ENCODE measurements at regions not wholly inside any gene's neighbourhood (a gene's known extent, or its start where the extent isn't known, plus 50 kb on each side); places are given as distances from the start of the nearest gene placed in this dataset.
"Not testable (repeated sequence)": the region's sequence is repeated elsewhere in the genome, so short reads cannot be mapped to it uniquely, and the experiment has no call there.

DNA sequence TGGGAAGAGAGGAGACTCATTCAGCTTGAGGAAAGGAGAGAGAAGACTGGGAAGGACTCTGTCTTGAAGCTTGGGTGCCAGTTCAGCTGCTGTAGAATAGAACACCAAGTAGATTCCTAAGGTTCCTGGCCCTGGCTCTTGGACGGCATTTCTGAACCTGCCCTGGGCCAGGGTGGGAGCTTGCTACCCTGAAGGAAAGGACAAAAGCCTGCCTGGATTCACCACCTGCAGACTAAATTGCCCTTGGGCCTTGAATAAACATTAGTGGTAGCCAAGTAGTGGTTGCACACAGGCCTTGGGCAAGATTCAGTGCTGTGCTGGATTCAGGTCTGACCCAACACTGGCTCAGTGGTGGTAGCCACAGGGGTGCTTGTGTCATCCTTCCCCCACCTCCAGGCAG is 588.4 kb upstream of the AMOT start:
- no peak overlapping the region for H3K27ac Mint-ChIP-seq
- H3K9me3 Mint-ChIP-seq = peaks cover 3% of the 10 kb centered on the region
- H3K27me3 Mint-ChIP-seq = peaks cover 13% of the 10 kb centered on the region
- H3K4me3 Mint-ChIP-seq = no peak overlapping the region
- H3K36me3 Mint-ChIP-seq (ENCODE audit: low read depth) = no peaks in the 10 kb centered on the region
- H3K4me1 Mint-ChIP-seq (ENCODE audit: low read depth) = no peaks in the 10 kb centered on the region
- no peak for DNase-seq

GRCh38 chrX:113422323-113422722 is 581.7 kb upstream of the AMOT start:
- Mint-ChIP-seq H3K9me3 (peaks cover 3% of the 10 kb centered on the region), H3K4me3 (no peak overlapping the region), H3K4me1 (ENCODE audit: low read depth) (no peaks in the 10 kb centered on the region), H3K36me3 (ENCODE audit: low read depth) (no peaks in the 10 kb centered on the region), H3K27ac (no peak overlapping the region), H3K27me3 (no peaks in the 10 kb centered on the region)
- no peak for DNase-seq

DNA sequence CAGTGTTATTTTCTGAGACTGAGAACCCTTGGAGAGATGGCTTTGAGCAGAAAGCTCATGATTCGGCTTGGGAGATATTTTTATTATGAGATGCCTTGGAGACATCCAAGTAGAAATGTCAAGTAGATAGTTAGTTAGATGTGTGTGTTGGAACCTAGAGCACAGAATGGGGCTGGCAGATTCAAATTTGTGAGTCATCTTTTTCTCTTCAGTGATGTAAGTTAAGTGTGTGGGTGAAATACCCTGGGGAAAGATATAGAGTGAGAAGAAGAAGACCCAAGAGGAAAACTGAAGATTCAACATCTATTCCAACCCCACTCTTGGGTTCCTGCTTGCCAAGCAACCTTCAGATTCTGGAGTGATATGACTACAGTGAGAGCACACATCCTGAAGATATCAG is 580.8 kb upstream of the AMOT start:
- no peak for DNase-seq
- no peaks in the 10 kb centered on the region for H3K27me3 Mint-ChIP-seq
- H3K36me3 Mint-ChIP-seq (ENCODE audit: low read depth) = no peaks in the 10 kb centered on the region
- H3K27ac Mint-ChIP-seq = no peak overlapping the region
- H3K4me3 Mint-ChIP-seq = no peak overlapping the region
- peaks cover 3% of the 10 kb centered on the region for H3K9me3 Mint-ChIP-seq
- no peaks in the 10 kb centered on the region for H3K4me1 Mint-ChIP-seq (ENCODE audit: low read depth)

GRCh38 chrX:113412106-113412505 is 571.5 kb upstream of the AMOT start:
- Mint-ChIP-seq H3K27me3 (peaks cover 10% of the 10 kb centered on the region), H3K36me3 (ENCODE audit: low read depth) (no peaks in the 10 kb centered on the region), H3K27ac (no peak overlapping the region), H3K9me3 (no peaks in the 10 kb centered on the region), H3K4me1 (ENCODE audit: low read depth) (no peaks in the 10 kb centered on the region), H3K4me3 (no peak overlapping the region)
- no peak for DNase-seq

- no peak overlapping the region for H3K4me3 Mint-ChIP-seq
- H3K9me3 Mint-ChIP-seq = no peaks in the 10 kb centered on the region
- H3K27me3 Mint-ChIP-seq = no peaks in the 10 kb centered on the region
- H3K27ac Mint-ChIP-seq = no peak overlapping the region
- no peaks in the 10 kb centered on the region for H3K4me1 Mint-ChIP-seq (ENCODE audit: low read depth)
- no peaks in the 10 kb centered on the region for H3K36me3 Mint-ChIP-seq (ENCODE audit: low read depth)
- no peak for DNase-seq
Observed at GRCh38 chrX:113408843-113409242, 568.2 kb upstream of the AMOT start.

DNA sequence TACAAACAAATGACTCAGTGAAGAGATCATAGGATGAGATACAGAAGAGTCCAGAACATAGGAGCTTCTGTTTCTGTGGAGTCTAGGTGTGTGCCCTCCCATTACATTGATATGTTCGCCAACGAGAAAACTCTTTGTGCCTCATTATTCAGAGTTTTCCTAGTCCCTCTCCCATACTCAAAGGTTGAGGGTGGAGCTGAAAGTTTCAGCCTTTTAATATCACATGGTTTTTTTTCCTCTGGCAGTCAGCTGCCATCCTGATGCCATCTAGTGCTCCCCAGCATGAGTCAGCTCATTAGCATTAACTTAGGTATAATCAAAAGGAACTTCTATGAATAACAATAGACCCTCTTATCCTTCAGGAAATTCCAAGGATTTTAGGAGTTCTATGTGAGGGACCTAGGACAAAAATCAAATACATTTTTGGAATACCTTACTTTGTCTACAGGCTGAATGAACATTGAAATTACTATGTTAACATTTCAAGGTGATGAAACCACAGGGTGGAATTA is 559.6 kb upstream of the AMOT start:
- peaks cover 16% of the 10 kb centered on the region for H3K27me3 Mint-ChIP-seq
- H3K27ac Mint-ChIP-seq = no peak overlapping the region
- H3K9me3 Mint-ChIP-seq = no peaks in the 10 kb centered on the region
- H3K4me1 Mint-ChIP-seq (ENCODE audit: low read depth) = no peaks in the 10 kb centered on the region
- no peak overlapping the region for H3K4me3 Mint-ChIP-seq
- DNase-seq = no peak
- no peaks in the 10 kb centered on the region for H3K36me3 Mint-ChIP-seq (ENCODE audit: low read depth)

DNA sequence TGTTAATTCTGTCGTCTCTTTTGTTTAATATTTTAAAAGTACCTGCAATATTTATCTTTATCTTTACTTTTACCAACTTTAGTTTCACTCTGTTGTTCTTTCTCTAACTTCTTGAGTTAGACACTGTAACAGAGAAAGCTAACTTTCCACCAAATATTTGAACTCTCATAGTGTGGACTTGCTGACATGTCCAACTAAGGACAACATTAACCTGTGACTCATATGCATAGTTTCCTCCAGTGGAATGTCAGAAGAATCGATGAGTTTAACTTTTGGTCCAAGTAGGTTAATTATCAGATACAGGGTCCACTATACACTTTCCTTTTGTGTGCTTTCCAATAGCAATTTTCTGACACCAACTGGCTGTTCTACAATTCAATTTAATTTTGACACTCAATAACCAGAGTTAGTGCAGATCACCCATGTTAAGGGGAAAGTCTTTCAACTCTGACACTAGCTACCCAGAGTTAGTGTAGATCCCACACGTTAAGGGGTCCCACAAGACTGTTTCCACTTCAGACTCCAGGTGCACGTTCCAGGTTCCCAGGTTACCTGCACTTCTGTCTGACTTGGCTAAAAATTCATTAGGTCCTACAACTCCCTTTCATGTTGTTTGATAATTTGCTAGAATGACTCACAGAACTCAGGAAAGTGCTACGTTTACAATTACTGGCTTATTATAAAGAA is 559.0 kb upstream of the AMOT start:
- DNase-seq = no peak
- H3K27me3 Mint-ChIP-seq = peaks cover 16% of the 10 kb centered on the region
- no peaks in the 10 kb centered on the region for H3K9me3 Mint-ChIP-seq
- H3K27ac Mint-ChIP-seq = no peak overlapping the region
- H3K4me3 Mint-ChIP-seq = no peak overlapping the region
- H3K4me1 Mint-ChIP-seq (ENCODE audit: low read depth) = no peaks in the 10 kb centered on the region
- H3K36me3 Mint-ChIP-seq (ENCODE audit: low read depth) = no peaks in the 10 kb centered on the region

DNA sequence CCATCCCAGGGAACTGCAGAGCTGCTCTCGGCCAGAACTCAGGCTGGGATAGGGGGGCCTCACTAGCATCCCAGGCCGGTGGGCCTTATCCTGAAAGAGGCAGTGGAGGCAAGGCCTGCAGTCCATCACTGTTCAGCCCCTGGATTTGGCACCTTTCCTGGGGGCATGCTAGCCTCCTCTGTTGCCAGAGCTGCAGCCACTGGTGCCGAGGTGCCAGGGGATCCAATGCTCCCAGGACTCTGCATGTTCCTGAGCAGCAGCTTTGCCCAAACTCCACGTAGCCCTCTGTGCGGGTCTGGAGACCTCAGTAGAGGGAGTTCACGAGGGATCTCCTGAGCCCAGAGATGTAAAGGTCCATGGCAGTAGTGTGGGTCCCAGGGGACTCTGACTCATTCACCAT is 551.7 kb upstream of the AMOT start:
- DNase-seq = no peak
- no peaks in the 10 kb centered on the region for H3K4me1 Mint-ChIP-seq (ENCODE audit: low read depth)

GRCh38 chrX:113391875-113392274 is 551.2 kb upstream of the AMOT start:
- Mint-ChIP-seq H3K27ac (no peak overlapping the region), H3K9me3 (peaks cover 4% of the 10 kb centered on the region), H3K36me3 (ENCODE audit: low read depth) (no peaks in the 10 kb centered on the region), H3K4me3 (no peak overlapping the region), H3K4me1 (ENCODE audit: low read depth) (no peaks in the 10 kb centered on the region), H3K27me3 (peaks cover 10% of the 10 kb centered on the region)
- no peak for DNase-seq

More for the DNA sequence above, 551.7 kb upstream of the AMOT start:
- Mint-ChIP-seq H3K27me3 (peaks cover 11% of the 10 kb centered on the region), H3K9me3 (peaks cover 4% of the 10 kb centered on the region), H3K36me3 (ENCODE audit: low read depth) (no peaks in the 10 kb centered on the region), H3K4me3 (no peak overlapping the region), H3K27ac (no peak overlapping the region)

DNA sequence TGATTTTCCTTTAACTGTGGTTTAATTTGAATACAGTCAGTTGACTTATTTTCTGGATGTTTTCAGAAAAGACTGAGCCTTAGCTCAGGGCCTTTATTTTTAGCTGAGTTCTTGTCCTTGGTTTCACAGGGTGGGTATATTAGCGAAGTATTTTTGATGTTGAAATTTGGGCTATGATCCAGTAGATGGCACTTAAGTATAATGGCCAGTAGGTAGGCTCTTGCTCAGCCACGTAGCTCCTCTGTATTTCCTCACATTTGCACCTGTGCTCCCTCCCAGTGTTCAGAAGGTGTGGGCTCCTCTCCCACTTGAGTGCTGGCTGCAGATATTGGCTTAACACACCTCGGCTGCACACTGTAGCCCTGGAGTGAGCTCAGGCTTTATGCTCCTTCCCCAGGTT is 549.9 kb upstream of the AMOT start:
- Mint-ChIP-seq H3K9me3 (peaks cover 4% of the 10 kb centered on the region), H3K4me3 (no peak overlapping the region), H3K27ac (no peak overlapping the region), H3K36me3 (ENCODE audit: low read depth) (no peaks in the 10 kb centered on the region), H3K27me3 (peaks cover 9% of the 10 kb centered on the region), H3K4me1 (ENCODE audit: low read depth) (no peaks in the 10 kb centered on the region)
- DNase-seq = no peak

DNA sequence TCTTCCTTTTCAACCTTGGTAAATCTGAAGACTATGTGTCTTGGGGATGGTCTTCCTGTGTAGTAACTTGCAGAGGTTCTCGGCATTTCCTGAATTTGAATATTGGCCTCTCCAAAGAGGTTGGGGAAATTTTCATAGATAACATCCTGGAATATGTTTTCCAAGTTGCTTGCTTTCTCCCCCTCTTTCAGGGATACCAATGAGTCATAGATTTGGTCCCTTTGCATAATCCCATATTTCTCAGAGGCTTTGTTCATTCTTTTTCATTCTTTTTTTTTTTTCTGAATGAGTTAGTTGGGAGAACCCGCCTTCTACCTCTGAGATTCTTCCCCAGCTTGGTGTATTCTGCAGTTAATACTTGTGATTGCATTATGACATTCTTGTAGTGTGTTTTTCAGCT is 549.2 kb upstream of the AMOT start:
- H3K27ac Mint-ChIP-seq = no peak overlapping the region
- H3K9me3 Mint-ChIP-seq = peaks cover 6% of the 10 kb centered on the region
- no peak overlapping the region for H3K4me3 Mint-ChIP-seq
- no peak for DNase-seq
- H3K27me3 Mint-ChIP-seq = peaks cover 9% of the 10 kb centered on the region
- H3K36me3 Mint-ChIP-seq (ENCODE audit: low read depth) = no peaks in the 10 kb centered on the region
- no peaks in the 10 kb centered on the region for H3K4me1 Mint-ChIP-seq (ENCODE audit: low read depth)

GRCh38 chrX:113384628-113385027 is 544.0 kb upstream of the AMOT start:
- Mint-ChIP-seq H3K27ac (no peak overlapping the region), H3K4me3 (no peak overlapping the region), H3K36me3 (ENCODE audit: low read depth) (no peaks in the 10 kb centered on the region), H3K27me3 (peaks cover 13% of the 10 kb centered on the region), H3K4me1 (ENCODE audit: low read depth) (no peaks in the 10 kb centered on the region), H3K9me3 (peaks cover 6% of the 10 kb centered on the region)
- DNase-seq = no peak

GRCh38 chrX:113373421-113373820 is 532.8 kb upstream of the AMOT start:
- H3K27me3 Mint-ChIP-seq = peaks cover 17% of the 10 kb centered on the region
- not testable (repeated sequence) for DNase-seq; H3K4me3 Mint-ChIP-seq; H3K36me3 Mint-ChIP-seq (ENCODE audit: low read depth); H3K27ac Mint-ChIP-seq; H3K9me3 Mint-ChIP-seq; H3K4me1 Mint-ChIP-seq (ENCODE audit: low read depth)

- H3K27ac Mint-ChIP-seq = no peak overlapping the region
- H3K9me3 Mint-ChIP-seq = no peaks in the 10 kb centered on the region
- H3K4me1 Mint-ChIP-seq (ENCODE audit: low read depth) = no peaks in the 10 kb centered on the region
- no peak overlapping the region for H3K4me3 Mint-ChIP-seq
- DNase-seq = no peak
- H3K36me3 Mint-ChIP-seq (ENCODE audit: low read depth) = no peaks in the 10 kb centered on the region
- H3K27me3 Mint-ChIP-seq = peaks cover 14% of the 10 kb centered on the region
Observed at GRCh38 chrX:113370006-113370405, 529.4 kb upstream of the AMOT start.

DNA sequence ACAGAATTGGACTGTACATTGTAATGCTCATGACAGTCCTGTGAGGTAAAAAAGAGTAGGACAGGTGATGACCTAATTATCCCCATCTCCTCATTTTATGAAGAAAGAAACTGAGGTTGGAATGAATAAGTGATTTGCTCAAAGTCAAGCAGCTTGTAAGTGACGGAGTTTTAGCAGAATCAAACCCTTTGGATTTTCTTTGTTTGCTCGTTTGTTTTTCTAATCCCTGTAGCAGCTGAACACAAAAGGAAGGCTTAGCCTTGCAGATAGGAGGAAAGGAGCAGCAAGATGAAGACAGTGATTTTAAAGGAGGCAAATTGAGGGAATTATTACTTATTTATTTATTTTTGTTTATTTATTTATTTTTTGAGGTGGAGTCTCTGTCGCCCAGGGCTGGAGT is 528.4 kb upstream of the AMOT start:
- Mint-ChIP-seq H3K4me3 (no peak overlapping the region), H3K9me3 (peaks cover 2% of the 10 kb centered on the region), H3K36me3 (ENCODE audit: low read depth) (no peaks in the 10 kb centered on the region), H3K27ac (no peak overlapping the region), H3K4me1 (ENCODE audit: low read depth) (no peaks in the 10 kb centered on the region), H3K27me3 (peaks cover 14% of the 10 kb centered on the region)
- no peak for DNase-seq

DNA sequence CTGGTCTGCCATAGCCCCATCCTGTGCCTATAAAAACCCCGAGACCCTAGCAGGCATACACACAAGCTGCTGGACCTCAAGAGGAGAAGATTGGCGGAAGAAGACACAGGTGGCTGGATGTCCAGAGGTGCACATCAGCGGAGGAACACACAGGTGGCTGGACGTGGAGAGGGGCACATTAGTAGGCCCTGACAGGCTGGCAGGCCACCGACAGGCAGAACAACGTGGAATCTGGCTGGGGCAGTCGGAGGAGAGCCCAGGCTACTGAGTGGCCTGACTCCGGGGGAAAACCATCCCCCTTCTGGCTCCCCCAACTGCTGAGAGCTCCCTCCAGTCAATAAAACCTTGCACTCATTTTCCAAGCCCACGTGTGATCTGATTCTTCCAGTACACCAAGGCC is 512.5 kb upstream of the AMOT start:
- no peaks in the 10 kb centered on the region for H3K36me3 Mint-ChIP-seq (ENCODE audit: low read depth)
- DNase-seq = no peak
- no peaks in the 10 kb centered on the region for H3K9me3 Mint-ChIP-seq
- no peak overlapping the region for H3K4me3 Mint-ChIP-seq
- no peaks in the 10 kb centered on the region for H3K4me1 Mint-ChIP-seq (ENCODE audit: low read depth)
- no peak overlapping the region for H3K27ac Mint-ChIP-seq
- H3K27me3 Mint-ChIP-seq = peaks cover 11% of the 10 kb centered on the region
